Adrenal gland (tissue), 9 donors: ENCODE measurements at regions not wholly inside any gene's neighbourhood (a gene's known extent, or its start where the extent isn't known, plus 50 kb on each side); places are given as distances from the start of the nearest gene placed in this dataset.

ENCODE experiments used
- DNase-seq, 7 donors: peaks; one replicate each; pipeline ENCODE4 v3.0.0-alpha.2; 2019 to 2020
- H3K27ac ChIP-seq, 5 donors: fragments of 200-600 bp; sonication (generic) in 4 of 5; 1 replicate in 3 of 5; 2 replicates in 2 of 5; pipeline versions ENCODE4 v1.5.1 to v1.8.0; 2016 to 2020; ENCODE audit warnings: mild to moderate bottlenecking in 1 of 5
- H3K27me3 ChIP-seq: fragments of 200-600 bp; 2 replicates; pipeline ENCODE4 v1.8.0; 2021
- H3K36me3 ChIP-seq, 2 donors: fragments of 200-600 bp; replicated peaks in 1 of 2; 1 replicate in 1 of 2; 2 replicates in 1 of 2; pipeline versions ENCODE4 v1.5.1 to v1.8.0; 2018 to 2022
- H3K4me1 ChIP-seq, 2 donors: fragments of 200-600 bp; replicated peaks in 1 of 2; 1 replicate in 1 of 2; 2 replicates in 1 of 2; pipeline versions ENCODE4 v1.5.1 to v1.8.0; 2018 to 2021
- H3K4me3 ChIP-seq, 4 donors: fragments of 200-600 bp; sonication (generic) in 3 of 4; one replicate each; pipeline ENCODE4 v1.5.1; 2016 to 2018
- H3K9me3 ChIP-seq, 3 donors: fragments of 200-600 bp; sonication (generic) in 1 of 3; replicated peaks in 1 of 3; 1 replicate in 2 of 3; 2 replicates in 1 of 3; pipeline versions ENCODE4 v1.5.1 to v1.8.0; 2016 to 2021
- CTCF ChIP-seq, 6 experiments: fragments of 450-650 bp in 4 of 6; fragments of 200-600 bp in 2 of 6; sonication (generic) in 1 of 6; IDR thresholded peaks; 1 replicate in 5 of 6; 2 replicates in 1 of 6; pipeline versions ENCODE4 v1.5.1 to v1.8.0; 2016 to 2021; ENCODE audit warnings: antibody characterized with exemption in 6 of 6, mild to moderate bottlenecking in 2 of 6, moderate library complexity in 1 of 6
- POLR2A ChIP-seq, 2 donors: fragments of 450-650 bp; IDR thresholded peaks; one replicate each; pipeline ENCODE4 v1.6.1; 2017; ENCODE audit warnings: antibody characterized with exemption in 2 of 2, mild to moderate bottlenecking in 2 of 2, moderate library complexity in 1 of 2
- WGBS, 4 donors: extraction: QIAGEN DNeasy Blood & Tissue Kit in 2 of 4; methylation state at CpG; one replicate each; pipeline versions ENCODE4 v1.1.5 to v1.1.7; 2013 to 2017; 5-methylcytosine and 5-hydroxymethylcytosine counted together
- intact Hi-C, 2 donors: fragments of 100-400 bp; cut with DNase I; formaldehyde crosslinking; loops; one replicate each; pipeline versions ENCODE4 v1.14.1 to v1.15.0; 2022 to 2023
- donor health status: healthy with polysubstance abuse.
- donor health status: Bipolar disorder and iron deficiency.
- donor health status: DM: yes; HTN: yes; CAD: no.
- donor health status: DM: no; HTN: no; CAD: no.
- donor health status: DM: no; HTN: no; CAD: no.

DNA sequence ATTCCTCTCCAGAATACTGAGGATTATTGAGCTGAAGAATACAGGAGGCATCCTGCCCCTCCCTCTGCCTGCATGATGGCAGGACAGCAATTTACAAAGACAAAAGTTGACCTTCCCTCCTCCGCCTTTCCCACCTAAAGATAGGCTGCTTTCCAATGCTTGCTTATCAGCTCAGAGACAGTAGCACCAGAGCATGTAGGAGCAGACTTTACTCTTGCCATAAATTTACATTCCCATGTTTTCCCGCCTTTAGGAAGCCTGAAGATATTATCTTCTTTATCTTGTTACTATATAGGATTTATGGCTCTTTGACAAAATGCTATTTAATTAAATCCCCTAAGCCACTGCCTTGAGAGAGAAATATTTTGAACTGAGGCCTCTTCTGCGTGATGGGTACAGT, 135.6 kb upstream of the HNMT start:
- H3K27me3 ChIP-seq, result no peaks in the 10 kb centered on the region
- 46 to 62% (median 50%) methylated on average over 3 of the region's 3 CpGs for WGBS, 4 donors
- H3K27ac ChIP-seq, result no peak overlapping the region
- no peak overlapping the region for H3K4me3 ChIP-seq
- no peak for DNase-seq
- TF ChIP-seq POLR2A (IDR thresholded peaks at IDR 0.05) (no peak), CTCF (IDR thresholded peaks at IDR 0.05) (no peak)
- no peaks in the 10 kb centered on the region for H3K9me3 ChIP-seq
- H3K4me1 ChIP-seq, result no peaks in the 10 kb centered on the region
- H3K36me3 ChIP-seq, result no peaks in the 10 kb centered on the region
- intact Hi-C loops, result no loop called here

DNA sequence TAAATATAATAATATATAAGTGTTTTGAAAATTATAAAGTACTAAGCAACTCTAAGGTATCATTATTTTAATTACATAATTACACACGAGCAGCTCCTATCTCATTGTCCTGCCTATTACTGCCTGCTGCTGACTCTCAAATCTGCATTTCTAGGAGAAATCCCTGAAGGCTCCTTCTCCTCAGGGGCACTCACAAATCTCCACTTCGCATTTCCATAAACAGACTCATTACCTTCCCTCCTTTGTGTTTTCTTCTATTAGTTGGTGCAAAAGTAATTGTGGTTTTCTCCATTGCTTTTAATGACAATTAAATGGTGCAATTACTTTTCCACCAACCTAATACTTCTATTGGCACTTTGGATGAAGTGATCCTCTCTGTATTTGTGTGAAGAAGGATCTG, 135.0 kb upstream of the HNMT start:
- no peak overlapping the region for H3K27ac ChIP-seq
- H3K27me3 ChIP-seq, result no peaks in the 10 kb centered on the region
- intact Hi-C loops, result no loop called here
- H3K9me3 ChIP-seq, result no peaks in the 10 kb centered on the region
- H3K36me3 ChIP-seq, result no peaks in the 10 kb centered on the region
- WGBS, 4 donors, result 48 to 64% (median 55%) methylated on average over 2 of the region's 2 CpGs
- DNase-seq, result no peak
- no peak overlapping the region for H3K4me3 ChIP-seq
- TF ChIP-seq CTCF (IDR thresholded peaks at IDR 0.05), result no peak
- no peak for TF ChIP-seq POLR2A (IDR thresholded peaks at IDR 0.05)
- H3K4me1 ChIP-seq, result no peaks in the 10 kb centered on the region

DNA sequence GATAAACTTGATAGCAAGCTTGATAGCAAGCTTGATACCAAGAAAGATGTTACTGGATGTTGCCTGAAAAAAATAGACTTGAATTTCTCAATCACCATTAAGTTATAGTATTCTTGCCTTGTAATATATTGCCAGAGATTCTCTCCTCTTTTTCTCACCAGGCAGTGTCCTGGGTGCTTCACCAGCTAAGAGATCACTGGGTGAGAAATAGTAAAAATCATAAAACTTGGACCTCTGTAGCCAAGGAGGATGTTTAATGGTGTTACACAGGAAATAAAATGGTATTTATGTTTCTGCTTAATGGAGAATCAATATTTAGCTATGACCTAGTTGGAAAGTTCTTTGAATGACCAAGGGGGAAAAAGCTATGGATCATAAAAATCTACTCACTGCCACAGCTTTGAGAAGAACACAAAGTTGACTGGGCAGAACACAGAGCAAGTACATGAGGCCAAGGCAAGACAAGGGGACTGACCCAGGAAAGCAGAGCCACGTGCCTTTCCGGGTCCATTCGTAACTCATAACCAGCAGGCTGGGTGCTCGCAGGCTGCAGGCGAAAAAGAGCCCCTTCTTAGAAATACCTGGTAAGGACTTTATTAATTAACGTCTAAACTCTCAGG, 129.4 kb upstream of the HNMT start:
- H3K36me3 ChIP-seq, result no peaks in the 10 kb centered on the region
- no peak overlapping the region for H3K27ac ChIP-seq
- WGBS, 4 donors, result 61 to 69% (median 68%) methylated on average over 6 of the region's 6 CpGs
- DNase-seq, result no peak
- no peaks in the 10 kb centered on the region for H3K27me3 ChIP-seq
- H3K9me3 ChIP-seq, result no peaks in the 10 kb centered on the region
- H3K4me3 ChIP-seq, result no peak overlapping the region
- intact Hi-C loops, result loop anchor here in 1 of 2 donors (5.0 kb wide), 2 partner anchors 368 to 1413 kb away; no protein-coding TSS in a partner anchor
- TF ChIP-seq CTCF (IDR thresholded peaks at IDR 0.05), result no peak
- no peak for TF ChIP-seq POLR2A (IDR thresholded peaks at IDR 0.05)
- no peaks in the 10 kb centered on the region for H3K4me1 ChIP-seq

DNA sequence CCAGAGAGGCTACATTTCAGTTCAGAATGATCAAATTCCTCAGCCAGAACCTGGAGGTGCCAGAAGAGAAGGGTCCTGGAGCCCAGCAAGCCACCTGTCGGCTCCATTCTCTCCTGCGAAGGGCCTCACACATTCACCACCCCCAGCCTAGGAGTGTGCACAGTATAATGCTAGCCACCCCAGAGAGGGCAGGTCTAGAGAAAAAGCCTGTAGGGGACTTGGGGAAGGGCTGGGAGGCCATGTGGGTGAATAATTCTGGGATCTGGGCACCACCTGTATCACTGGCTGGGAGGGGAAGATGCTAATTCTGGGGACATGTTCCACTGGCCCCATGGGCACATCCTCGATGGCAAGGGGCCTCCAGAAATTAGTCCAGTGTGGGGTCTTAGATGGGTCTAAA, 127.6 kb upstream of the HNMT start:
- H3K4me1 ChIP-seq, result no peaks in the 10 kb centered on the region
- TF ChIP-seq POLR2A (IDR thresholded peaks at IDR 0.05), result no peak
- H3K27ac ChIP-seq, result no peak overlapping the region
- H3K36me3 ChIP-seq, result no peaks in the 10 kb centered on the region
- H3K4me3 ChIP-seq, result no peak overlapping the region
- H3K27me3 ChIP-seq, result no peaks in the 10 kb centered on the region
- no peak for DNase-seq
- H3K9me3 ChIP-seq, result no peaks in the 10 kb centered on the region
- intact Hi-C loops, result loop anchor here in 1 of 2 donors (5.0 kb wide), 2 partner anchors 369 to 1414 kb away; no protein-coding TSS in a partner anchor
- WGBS, 4 donors, result 69 to 90% (median 80%) methylated on average over 3 of the region's 3 CpGs

DNA sequence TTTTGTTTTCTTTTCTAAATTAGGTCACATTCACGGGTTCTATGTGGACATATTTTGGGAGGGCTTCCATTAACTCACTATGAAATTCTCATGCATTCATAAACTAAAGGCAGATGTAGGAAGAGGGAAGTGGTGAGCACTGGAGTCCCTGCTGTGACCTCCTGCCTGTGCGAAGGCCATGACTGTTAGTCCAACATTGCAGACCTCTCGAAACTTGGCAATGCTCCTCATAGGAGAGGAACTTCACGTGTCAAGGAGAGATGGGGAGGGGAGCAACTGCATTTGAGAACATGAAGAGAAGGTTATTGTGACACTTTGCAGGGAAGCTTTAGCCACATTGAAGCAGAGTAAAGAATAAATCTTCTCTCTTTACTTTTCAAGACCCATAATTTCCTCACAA, 126.4 kb upstream of the HNMT start:
- Histone ChIP-seq H3K27me3 (no peaks in the 10 kb centered on the region), H3K4me1 (no peaks in the 10 kb centered on the region), H3K36me3 (no peaks in the 10 kb centered on the region), H3K4me3 (no peak overlapping the region), H3K27ac (no peak overlapping the region), H3K9me3 (no peaks in the 10 kb centered on the region)
- 30 to 43% (median 32%) methylated on average over 4 of the region's 4 CpGs for whole genome bisulfite sequencing, 4 donors
- DNase-seq, result no peak
- TF ChIP-seq CTCF (IDR thresholded peaks at IDR 0.05) (no peak), POLR2A (IDR thresholded peaks at IDR 0.05) (no peak)
- intact Hi-C loops, result loop anchor here in 1 of 2 donors (5.0 kb wide), 2 partner anchors 371 to 1416 kb away; no protein-coding TSS in a partner anchor
